Stomach (tissue), 8 donors: ENCODE measurements at regions not wholly inside any gene's neighbourhood (a gene's known extent, or its start where the extent isn't known, plus 50 kb on each side); places are given as distances from the start of the nearest gene placed in this dataset.

ENCODE experiments used
- DNase-seq, 2 donors: peaks; one replicate each; pipeline versions ENCODE4 v3.0.0 to v3.0.0-alpha.2; 2013 to 2019
- H3K27ac ChIP-seq, 5 donors: fragments of 200-600 bp in 4 of 5; sonication (generic) in 4 of 5; one replicate each; pipeline ENCODE4 v1.5.1; 2013 to 2019; ENCODE audit warnings: mild to moderate bottlenecking in 1 of 5, moderate library complexity in 1 of 5
- H3K27me3 ChIP-seq, 3 donors: fragments of 200-600 bp; sonication (generic); one replicate each; pipeline ENCODE4 v1.5.1; 2017 to 2019; ENCODE audit warnings: mixed run types in 1 of 3
- H3K36me3 ChIP-seq, 4 donors: fragments of 200-600 bp; sonication (generic); 1 replicate in 3 of 4; 2 replicates in 1 of 4; pipeline ENCODE4 v1.5.1; 2016 to 2019
- H3K4me1 ChIP-seq, 4 donors: fragments of 200-600 bp; sonication (generic); one replicate each; pipeline ENCODE4 v1.5.1; 2016 to 2019
- H3K4me3 ChIP-seq, 4 donors: fragments of 200-600 bp; sonication (generic) in 3 of 4; one replicate each; pipeline ENCODE4 v1.5.1; 2016 to 2019; ENCODE audit warnings: mild to moderate bottlenecking in 1 of 4
- H3K9me3 ChIP-seq, 4 donors: fragments of 200-600 bp; sonication (generic); one replicate each; pipeline ENCODE4 v1.5.1; 2016 to 2019
- EP300 ChIP-seq: sonication (generic); formaldehyde crosslinking; IDR thresholded peaks from one replicate; pipeline ENCODE4 v1.6.1; 2017; ENCODE audit warnings: antibody characterized with exemption
- POLR2A ChIP-seq, 4 donors: fragments of 450-650 bp; IDR thresholded peaks; one replicate each; pipeline ENCODE4 v1.6.1; 2016; ENCODE audit warnings: antibody characterized with exemption in 4 of 4, control low read depth in 2 of 4, mild to moderate bottlenecking in 1 of 4, moderate library complexity in 1 of 4
- POLR2AphosphoS5 ChIP-seq, 3 donors: sonication (generic); formaldehyde crosslinking; IDR thresholded peaks; one replicate each; pipeline ENCODE4 v1.6.1; 2016; ENCODE audit warnings: antibody characterized with exemption in 3 of 3
- WGBS, 5 donors: extraction: QIAGEN DNeasy Blood & Tissue Kit in 3 of 5; methylation state at CpG; one replicate each; pipeline versions ENCODE4 v1.1.5 to v1.1.7; 2013 to 2018; 5-methylcytosine and 5-hydroxymethylcytosine counted together
- intact Hi-C: fragments of 100-400 bp; cut with DNase I; formaldehyde crosslinking; loops from one replicate; pipeline ENCODE4 v1.15.1; 2023; ENCODE audit warnings: low total_unique reads
- TF ChIP-seq, protein P1 (sequence below), 7 experiments: fragments of 450-650 bp in 4 of 7; fragments of 200-600 bp in 3 of 7; sonication (generic) in 3 of 7; IDR thresholded peaks; one replicate each; pipeline ENCODE4 v1.5.1; 2016 to 2019; ENCODE audit warnings: antibody characterized with exemption in 7 of 7, control low read depth in 2 of 7, mild to moderate bottlenecking in 1 of 7
- donor health status: healthy with polysubstance abuse.
- donor health status: Bipolar disorder and iron deficiency.
- donor health status: healthy.

DNA sequence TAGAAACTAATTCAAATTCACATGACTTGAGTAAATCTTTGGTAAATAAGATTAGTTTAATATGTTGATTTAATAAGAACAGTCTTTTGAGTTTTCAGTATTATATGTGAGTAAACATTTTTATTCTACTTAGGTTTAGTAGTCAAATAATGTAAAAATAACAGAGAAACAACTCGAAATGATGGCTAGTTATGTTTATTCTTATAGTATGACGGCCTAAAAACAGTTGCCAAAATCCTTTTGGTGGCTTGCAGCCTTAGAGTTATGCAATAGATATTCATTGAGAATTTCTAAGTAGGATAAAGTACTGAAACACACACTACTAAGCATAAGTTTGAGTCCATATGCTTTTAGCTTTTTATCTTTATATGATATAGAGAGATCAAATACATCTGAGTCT is 184.8 kb downstream of the GNAI1 start:
- H3K4me3 ChIP-seq: no peak overlapping the region
- H3K9me3 ChIP-seq: no peaks in the 10 kb centered on the region
- intact Hi-C loops: no loop called here
- H3K4me1 ChIP-seq: peaks cover 0 to 11% (median 4%) of the 10 kb centered on the region in 4 donors
- DNase-seq: no peak
- no peak for TF ChIP-seq EP300
- no peak for TF ChIP-seq POLR2AphosphoS5 (IDR thresholded peaks at IDR 0.05)
- no peak for TF ChIP-seq POLR2A (IDR thresholded peaks at IDR 0.05)
- TF ChIP-seq, protein P1, sequence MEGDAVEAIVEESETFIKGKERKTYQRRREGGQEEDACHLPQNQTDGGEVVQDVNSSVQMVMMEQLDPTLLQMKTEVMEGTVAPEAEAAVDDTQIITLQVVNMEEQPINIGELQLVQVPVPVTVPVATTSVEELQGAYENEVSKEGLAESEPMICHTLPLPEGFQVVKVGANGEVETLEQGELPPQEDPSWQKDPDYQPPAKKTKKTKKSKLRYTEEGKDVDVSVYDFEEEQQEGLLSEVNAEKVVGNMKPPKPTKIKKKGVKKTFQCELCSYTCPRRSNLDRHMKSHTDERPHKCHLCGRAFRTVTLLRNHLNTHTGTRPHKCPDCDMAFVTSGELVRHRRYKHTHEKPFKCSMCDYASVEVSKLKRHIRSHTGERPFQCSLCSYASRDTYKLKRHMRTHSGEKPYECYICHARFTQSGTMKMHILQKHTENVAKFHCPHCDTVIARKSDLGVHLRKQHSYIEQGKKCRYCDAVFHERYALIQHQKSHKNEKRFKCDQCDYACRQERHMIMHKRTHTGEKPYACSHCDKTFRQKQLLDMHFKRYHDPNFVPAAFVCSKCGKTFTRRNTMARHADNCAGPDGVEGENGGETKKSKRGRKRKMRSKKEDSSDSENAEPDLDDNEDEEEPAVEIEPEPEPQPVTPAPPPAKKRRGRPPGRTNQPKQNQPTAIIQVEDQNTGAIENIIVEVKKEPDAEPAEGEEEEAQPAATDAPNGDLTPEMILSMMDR (IDR thresholded peaks at IDR 0.05): no peak
- H3K27ac ChIP-seq: no peak overlapping the region
- no peaks in the 10 kb centered on the region for H3K27me3 ChIP-seq
- 24 to 55% (median 43%) methylated on average over 2 of the region's 2 CpGs for WGBS, 5 donors
- H3K36me3 ChIP-seq: no peaks in the 10 kb centered on the region

DNA sequence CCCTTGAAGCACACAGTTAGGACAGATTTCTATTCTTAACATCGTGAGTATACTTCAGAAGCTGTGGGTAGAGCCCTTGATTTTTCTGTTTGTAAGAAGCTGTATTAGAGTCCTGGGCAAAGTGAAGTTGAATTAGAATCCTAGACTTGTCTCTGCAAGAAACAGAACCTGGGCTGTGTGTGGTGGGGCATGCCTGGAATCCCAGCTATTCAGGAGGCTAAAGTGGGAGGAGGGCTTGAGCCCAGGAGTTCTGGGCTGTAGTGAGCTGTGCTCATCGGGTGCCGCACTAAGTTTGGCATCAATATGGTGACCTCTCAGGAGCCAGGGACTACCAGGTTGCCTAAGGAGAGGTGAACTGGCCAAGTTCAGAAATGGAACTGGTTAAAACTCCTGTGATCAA is 183.4 kb downstream of the GNAI1 start:
- H3K36me3 ChIP-seq: no peaks in the 10 kb centered on the region
- peaks cover 0 to 11% (median 4%) of the 10 kb centered on the region in 4 donors for H3K4me1 ChIP-seq
- no peaks in the 10 kb centered on the region for H3K27me3 ChIP-seq
- no peak overlapping the region for H3K4me3 ChIP-seq
- no peak for DNase-seq
- no peaks in the 10 kb centered on the region for H3K9me3 ChIP-seq
- intact Hi-C loops: no loop called here
- TF ChIP-seq POLR2A (IDR thresholded peaks at IDR 0.05) (no peak), POLR2AphosphoS5 (IDR thresholded peaks at IDR 0.05) (no peak), EP300 (no peak)
- TF ChIP-seq, protein P1 (IDR thresholded peaks at IDR 0.05): no peak
- no peak overlapping the region for H3K27ac ChIP-seq
- 91 to 96% (median 93%) methylated on average over 3 of the region's 3 CpGs for WGBS, 5 donors

DNA sequence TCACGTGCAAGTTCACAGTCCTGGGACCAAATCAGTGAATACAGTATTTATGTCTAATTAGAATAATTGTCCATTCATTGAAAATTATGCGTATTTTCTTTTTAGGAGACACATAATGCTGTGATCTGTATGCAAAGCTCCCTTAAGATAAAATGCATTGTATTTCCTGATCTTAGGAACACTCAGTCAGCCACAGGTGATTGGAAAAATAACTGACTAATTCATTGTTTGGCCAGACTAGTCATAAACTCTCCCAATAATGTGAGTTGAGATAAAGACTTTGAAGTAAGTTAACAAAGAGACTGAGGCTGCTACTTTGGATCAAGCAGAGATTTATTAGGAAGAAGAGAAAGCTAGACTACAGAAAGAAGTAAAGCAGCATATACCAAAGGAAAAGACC is 182.2 kb downstream of the GNAI1 start:
- DNase-seq: no peak
- TF ChIP-seq EP300 (no peak), POLR2A (IDR thresholded peaks at IDR 0.05) (no peak)
- Histone ChIP-seq H3K27ac (peak overlapping the region in 2 of 5 donors; percentile 9 to 24), H3K9me3 (no peaks in the 10 kb centered on the region), H3K27me3 (no peaks in the 10 kb centered on the region), H3K36me3 (no peaks in the 10 kb centered on the region), H3K4me1 (peaks cover 6 to 21% (median 14%) of the 10 kb centered on the region in 4 donors), H3K4me3 (no peak overlapping the region)
- intact Hi-C loops: no loop called here
- 38 to 62% (median 56%) methylated on average over 2 of the region's 2 CpGs for WGBS, 5 donors

DNA sequence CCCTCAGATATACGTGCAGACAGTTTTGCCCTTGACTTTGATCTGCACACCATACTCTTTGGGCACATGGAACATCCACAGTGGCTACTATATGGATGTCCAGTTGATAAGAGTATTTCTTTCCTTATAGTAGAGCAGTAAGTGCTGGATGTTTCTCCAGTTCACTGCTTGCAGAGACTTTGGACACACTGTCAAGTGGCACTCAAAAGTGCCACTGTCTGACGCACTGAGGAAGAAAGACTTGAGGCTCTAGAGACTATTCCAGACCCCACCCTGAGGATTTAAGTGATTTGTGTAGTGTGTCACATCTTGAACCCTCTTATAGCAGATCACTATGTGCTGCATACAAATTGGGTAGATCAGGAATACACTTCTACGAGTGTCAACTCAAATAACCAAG is 179.1 kb downstream of the GNAI1 start:
- Histone ChIP-seq H3K9me3 (no peaks in the 10 kb centered on the region), H3K27ac (no peak overlapping the region), H3K27me3 (no peaks in the 10 kb centered on the region), H3K4me3 (no peak overlapping the region), H3K4me1 (peaks cover 6 to 30% (median 19%) of the 10 kb centered on the region in 4 donors), H3K36me3 (no peaks in the 10 kb centered on the region)
- 89 to 96% (median 92%) methylated on average over 3 of the region's 3 CpGs for WGBS, 5 donors
- DNase-seq: no peak
- intact Hi-C loops: no loop called here
- TF ChIP-seq EP300: no peak
- TF ChIP-seq, protein P1 (IDR thresholded peaks at IDR 0.05): no peak

DNA sequence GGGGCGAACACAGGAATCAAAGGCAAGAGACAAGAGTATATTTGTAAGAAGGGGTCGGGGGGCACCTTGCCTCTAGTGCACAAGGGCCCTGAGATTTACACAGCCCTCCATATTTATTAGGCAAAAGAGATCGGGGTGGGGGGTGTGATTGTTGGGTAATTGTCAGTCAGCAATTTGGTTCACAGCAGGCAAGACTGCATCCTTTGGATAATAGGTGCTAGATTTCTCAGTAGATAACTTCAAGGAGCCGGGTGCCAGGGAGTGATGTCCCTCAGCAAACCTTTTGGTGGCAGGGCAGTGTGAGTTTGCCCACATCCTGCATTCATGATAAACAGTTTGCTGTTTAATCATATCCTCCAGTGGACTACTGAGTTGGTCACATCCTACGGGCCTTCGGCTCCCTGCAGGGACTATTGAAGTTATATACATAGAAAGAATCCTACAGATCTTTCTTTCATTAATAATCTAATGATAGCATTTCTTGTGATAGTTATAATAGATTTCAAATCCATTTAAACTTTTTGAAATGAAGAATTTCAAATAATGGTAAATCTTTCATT is 178.5 kb downstream of the GNAI1 start:
- Histone ChIP-seq H3K9me3 (no peaks in the 10 kb centered on the region), H3K36me3 (no peaks in the 10 kb centered on the region), H3K27ac (no peak overlapping the region), H3K4me3 (no peak overlapping the region), H3K4me1 (peaks cover 6 to 30% (median 19%) of the 10 kb centered on the region in 4 donors), H3K27me3 (no peaks in the 10 kb centered on the region)
- TF ChIP-seq POLR2AphosphoS5 (IDR thresholded peaks at IDR 0.05) (no peak), EP300 (no peak), POLR2A (IDR thresholded peaks at IDR 0.05) (no peak)
- TF ChIP-seq, protein P1 (IDR thresholded peaks at IDR 0.05): no peak
- intact Hi-C loops: no loop called here
- no peak for DNase-seq
- 85 to 95% (median 90%) methylated on average over 6 of the region's 6 CpGs for WGBS, 5 donors
